Prostate gland (tissue), 2 donors: ENCODE measurements at regions not wholly inside any gene's neighbourhood (a gene's known extent, or its start where the extent isn't known, plus 50 kb on each side); places are given as distances from the start of the nearest gene placed in this dataset.

Experiments
- DNase-seq: peaks from one replicate; pipeline ENCODE4 v3.0.0-alpha.2; 2019; ENCODE audit warnings: low spot score
- H3K27ac ChIP-seq, 2 donors: fragments of 200-600 bp; sonication (generic); 2 replicates each; pipeline ENCODE4 v1.5.1; 2017 to 2019
- H3K27me3 ChIP-seq: fragments of 200-600 bp; sonication (generic); replicated peaks from 2 replicates; pipeline ENCODE4 v1.5.1; 2019; ENCODE audit not compliant: insufficient read depth
- H3K36me3 ChIP-seq, 2 donors: fragments of 200-600 bp; sonication (generic); 1 replicate in 1 of 2; 2 replicates in 1 of 2; pipeline versions ENCODE4 v1.5.1 to v1.8.1; 2017 to 2019
- H3K4me1 ChIP-seq: fragments of 200-600 bp; sonication (generic); replicated peaks from 2 replicates; pipeline ENCODE4 v1.5.1; 2019
- H3K4me3 ChIP-seq, 2 donors: fragments of 200-600 bp; sonication (generic); 2 replicates each; pipeline ENCODE4 v1.5.1; 2017 to 2019
- H3K9me3 ChIP-seq: fragments of 200-600 bp; sonication (generic); 2 replicates; pipeline ENCODE4 v1.5.1; 2017
- POLR2A ChIP-seq: fragments of 450-650 bp; IDR thresholded peaks from one replicate; pipeline ENCODE4 v1.6.1; 2016; ENCODE audit warnings: antibody characterized with exemption, mild to moderate bottlenecking
- POLR2AphosphoS5 ChIP-seq: sonication (generic); formaldehyde crosslinking; IDR thresholded peaks from one replicate; pipeline ENCODE4 v1.6.1; 2017; ENCODE audit warnings: antibody characterized with exemption
- WGBS: methylation state at CpG from one replicate; pipeline ENCODE4 v1.1.5; 2018; 5-methylcytosine and 5-hydroxymethylcytosine counted together
- intact Hi-C: fragments of 100-400 bp; cut with DNase I; formaldehyde crosslinking; loops from one replicate; pipeline ENCODE4 v1.14.2; 2022
- TF ChIP-seq, protein P1 (sequence below), 4 experiments: fragments of 200-600 bp in 2 of 4; fragments of 450-650 bp in 2 of 4; sonication (generic) in 2 of 4; IDR thresholded peaks; 1 replicate in 3 of 4; 2 replicates in 1 of 4; pipeline ENCODE4 v1.5.1; 2016 to 2019; ENCODE audit warnings: antibody characterized with exemption in 4 of 4, mild to moderate bottlenecking in 2 of 4, moderate library complexity in 2 of 4

- DNase-seq: no peak
- WGBS: 26% methylated on average over 7 of the region's 7 CpGs
Observed at GRCh38 chr12:34604227-34604626, 581.9 kb downstream of the ALG10 start.

GRCh38 chr12:34604631-34605509 is 582.6 kb downstream of the ALG10 start:
- Histone ChIP-seq H3K27me3 (no peaks in the 10 kb centered on the region), H3K4me1 (no peaks in the 10 kb centered on the region), H3K27ac (no peak overlapping the region), H3K4me3 (no peak overlapping the region), H3K9me3 (no peaks in the 10 kb centered on the region), H3K36me3 (no peaks in the 10 kb centered on the region)
- no peak for DNase-seq
- 65% methylated on average over 37 of the region's 37 CpGs for WGBS
- intact Hi-C loops: no loop called here
- TF ChIP-seq POLR2A (no peak), POLR2AphosphoS5 (no peak)

More at GRCh38 chr12:34604227-34604626, 581.9 kb downstream of the ALG10 start:
- no peaks in the 10 kb centered on the region for H3K27me3 ChIP-seq
- H3K36me3 ChIP-seq: no peaks in the 10 kb centered on the region
- no peak overlapping the region for H3K4me3 ChIP-seq
- no peaks in the 10 kb centered on the region for H3K9me3 ChIP-seq
- no peak overlapping the region for H3K27ac ChIP-seq
- no peaks in the 10 kb centered on the region for H3K4me1 ChIP-seq
- TF ChIP-seq POLR2AphosphoS5 (no peak), POLR2A (no peak)
- TF ChIP-seq, protein P1, sequence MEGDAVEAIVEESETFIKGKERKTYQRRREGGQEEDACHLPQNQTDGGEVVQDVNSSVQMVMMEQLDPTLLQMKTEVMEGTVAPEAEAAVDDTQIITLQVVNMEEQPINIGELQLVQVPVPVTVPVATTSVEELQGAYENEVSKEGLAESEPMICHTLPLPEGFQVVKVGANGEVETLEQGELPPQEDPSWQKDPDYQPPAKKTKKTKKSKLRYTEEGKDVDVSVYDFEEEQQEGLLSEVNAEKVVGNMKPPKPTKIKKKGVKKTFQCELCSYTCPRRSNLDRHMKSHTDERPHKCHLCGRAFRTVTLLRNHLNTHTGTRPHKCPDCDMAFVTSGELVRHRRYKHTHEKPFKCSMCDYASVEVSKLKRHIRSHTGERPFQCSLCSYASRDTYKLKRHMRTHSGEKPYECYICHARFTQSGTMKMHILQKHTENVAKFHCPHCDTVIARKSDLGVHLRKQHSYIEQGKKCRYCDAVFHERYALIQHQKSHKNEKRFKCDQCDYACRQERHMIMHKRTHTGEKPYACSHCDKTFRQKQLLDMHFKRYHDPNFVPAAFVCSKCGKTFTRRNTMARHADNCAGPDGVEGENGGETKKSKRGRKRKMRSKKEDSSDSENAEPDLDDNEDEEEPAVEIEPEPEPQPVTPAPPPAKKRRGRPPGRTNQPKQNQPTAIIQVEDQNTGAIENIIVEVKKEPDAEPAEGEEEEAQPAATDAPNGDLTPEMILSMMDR (IDR thresholded peaks at IDR 0.05): no peak
- intact Hi-C loops: no loop called here

DNA sequence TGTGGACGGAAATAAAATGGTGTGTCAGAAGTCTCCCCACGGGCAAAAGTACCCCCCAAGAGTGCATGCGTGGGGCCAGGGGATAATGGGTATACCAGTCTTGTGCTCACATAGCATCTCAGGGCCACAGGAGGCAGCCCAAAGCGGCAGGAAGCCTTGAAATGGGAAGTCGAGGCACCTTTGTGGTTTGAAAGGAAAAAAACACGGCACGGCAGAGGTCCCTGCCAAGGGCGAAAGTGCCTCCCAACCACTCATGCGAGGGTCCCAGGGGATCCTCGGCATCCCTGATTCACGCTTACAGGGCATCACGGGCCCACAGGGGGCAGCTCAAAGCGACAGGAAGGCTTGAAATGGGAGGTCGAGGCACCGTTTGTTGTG is 583.2 kb downstream of the ALG10 start:
- Histone ChIP-seq H3K4me3 (no peak overlapping the region), H3K36me3 (no peaks in the 10 kb centered on the region), H3K4me1 (no peaks in the 10 kb centered on the region), H3K27ac (no peak overlapping the region), H3K27me3 (no peaks in the 10 kb centered on the region), H3K9me3 (no peaks in the 10 kb centered on the region)
- WGBS: 66% methylated on average over 15 of the region's 15 CpGs
- TF ChIP-seq, protein P1 (IDR thresholded peaks at IDR 0.05): no peak
- TF ChIP-seq POLR2A: no peak
- TF ChIP-seq POLR2AphosphoS5: no peak
- intact Hi-C loops: no loop called here
- DNase-seq: no peak

DNA sequence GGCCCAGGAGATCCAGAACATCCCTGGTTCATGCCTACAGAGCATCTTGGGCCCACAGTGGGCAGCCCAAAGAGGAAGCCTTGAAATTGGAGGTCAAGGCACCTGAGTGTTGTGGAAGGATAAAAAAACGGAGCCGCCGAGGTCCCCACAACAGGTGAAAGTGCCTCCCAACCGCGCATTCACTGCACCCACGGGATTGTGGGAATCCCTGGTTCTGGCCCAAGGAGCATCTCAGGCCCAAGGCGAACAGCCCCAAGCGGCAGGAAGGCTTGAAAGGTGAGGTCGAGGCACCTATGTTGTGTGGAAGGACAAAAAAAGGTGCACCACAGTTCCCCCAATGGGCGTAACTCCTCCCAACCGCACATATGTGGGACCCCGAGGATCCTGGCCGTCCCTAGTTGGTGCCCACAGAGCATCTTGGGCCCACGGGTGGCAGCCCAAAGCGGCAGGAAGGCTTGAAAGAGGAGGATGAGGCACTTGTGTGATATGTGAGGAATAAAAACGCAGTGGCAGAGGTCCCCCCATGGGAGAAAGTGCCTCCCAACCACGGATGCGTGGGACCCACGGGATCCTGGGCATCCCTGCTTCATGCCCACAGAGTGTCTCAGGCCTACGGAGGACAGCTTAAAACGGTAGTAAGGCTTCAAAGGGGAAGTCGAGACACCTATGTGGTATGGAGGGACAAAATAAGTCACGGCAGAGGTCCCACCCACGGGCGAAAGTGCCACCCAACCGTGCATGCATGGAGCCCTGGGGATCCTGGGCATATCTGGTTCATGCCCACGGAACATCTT is 583.9 kb downstream of the ALG10 start:
- no peaks in the 10 kb centered on the region for H3K27me3 ChIP-seq
- no peak overlapping the region for H3K27ac ChIP-seq
- H3K4me1 ChIP-seq: no peaks in the 10 kb centered on the region
- no peaks in the 10 kb centered on the region for H3K9me3 ChIP-seq
- H3K4me3 ChIP-seq: no peak overlapping the region
- TF ChIP-seq, protein P1 (IDR thresholded peaks at IDR 0.05): no peak
- TF ChIP-seq POLR2A (no peak), POLR2AphosphoS5 (no peak)
- intact Hi-C loops: no loop called here
- no peak for DNase-seq
- 61% methylated on average over 27 of the region's 27 CpGs for WGBS
- no peaks in the 10 kb centered on the region for H3K36me3 ChIP-seq

- 58% methylated on average over 21 of the region's 24 CpGs for WGBS
- Histone ChIP-seq H3K4me3 (no peak overlapping the region), H3K27me3 (no peaks in the 10 kb centered on the region), H3K27ac (no peak overlapping the region), H3K9me3 (no peaks in the 10 kb centered on the region), H3K4me1 (no peaks in the 10 kb centered on the region), H3K36me3 (no peaks in the 10 kb centered on the region)
- intact Hi-C loops: no loop called here
- no peak for DNase-seq
- TF ChIP-seq POLR2A: no peak
- TF ChIP-seq, protein P1 (IDR thresholded peaks at IDR 0.05): no peak
- no peak for TF ChIP-seq POLR2AphosphoS5
Observed at GRCh38 chr12:34606749-34607519, 584.6 kb downstream of the ALG10 start.
